GM12891 (cell line): ENCODE measurements at regions not wholly inside any gene's neighbourhood (a gene's known extent, or its start where the extent isn't known, plus 50 kb on each side); places are given as distances from the start of the nearest gene placed in this dataset.

Source experiments
- POLR2A ChIP-seq: IDR thresholded peaks from 2 replicates; pipeline ENCODE4 v1.6.1; 2011; ENCODE audit warnings: low read depth, low read length, control low read depth
- POLR2AphosphoS5 ChIP-seq: IDR thresholded peaks from 2 replicates; pipeline ENCODE4 v1.6.1; 2011; ENCODE audit warnings: low read depth, low read length, control low read depth
- SPI1 ChIP-seq: IDR thresholded peaks from 2 replicates; pipeline ENCODE4 v1.6.1; 2011; ENCODE audit warnings: low read depth, low read length, control low read depth
- TAF1 ChIP-seq: IDR thresholded peaks from 2 replicates; pipeline ENCODE4 v1.6.1; 2011; ENCODE audit warnings: low read depth, low read length, control low read depth

DNA sequence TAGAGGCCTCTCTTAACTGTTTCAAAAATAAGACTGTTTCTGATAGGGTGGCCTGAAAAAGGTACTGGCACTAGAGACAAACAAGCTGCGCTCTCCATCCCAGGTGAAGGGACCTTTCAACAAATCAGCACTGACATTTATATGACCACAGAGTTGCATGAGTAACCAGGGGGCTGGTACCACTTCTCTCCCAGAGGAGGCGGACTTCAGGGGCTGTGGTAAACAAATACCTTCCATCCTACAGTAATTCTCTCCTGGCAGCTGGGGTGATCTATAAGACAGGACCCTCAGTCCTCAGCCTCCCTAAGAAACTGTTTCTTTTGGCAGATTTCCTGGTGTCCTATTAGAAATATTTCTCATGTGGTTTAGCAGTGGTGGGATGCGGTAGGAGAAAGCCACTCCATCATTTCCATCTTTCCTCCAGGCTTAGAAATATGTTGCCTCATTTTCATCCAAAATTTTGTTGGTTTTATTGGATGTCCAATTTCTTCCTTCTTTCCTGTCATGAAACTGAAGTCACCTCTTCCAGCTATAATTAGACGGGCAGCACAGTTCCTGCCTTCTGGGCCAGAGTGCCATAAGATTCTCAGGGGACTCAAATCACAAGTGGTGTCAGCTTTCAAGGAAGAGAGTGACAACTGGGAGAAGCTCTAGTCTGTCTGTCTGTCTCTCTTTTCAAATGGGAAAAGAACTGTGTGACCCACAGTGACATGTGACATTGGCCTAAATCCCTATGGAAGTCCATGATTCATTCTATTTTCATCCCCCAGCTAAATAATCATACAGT, 96.4 kb downstream of the CYRIA start:
- no peak for TF ChIP-seq POLR2A
- TF ChIP-seq POLR2AphosphoS5: no peak
- no peak for TF ChIP-seq TAF1
- no peak for TF ChIP-seq SPI1
